ENCODE measurements at regions not wholly inside any gene's neighbourhood (a gene's known extent, or its start where the extent isn't known, plus 50 kb on each side); places are given as distances from the start of the nearest gene placed in this dataset.

- peak; percentile 4 for DNase-seq
Observed at GRCh38 chr15:58329781-58330671, 101.8 kb upstream of the LIPC start.

GRCh38 chr15:58330741-58331559, 100.8 kb upstream of the LIPC start:
- DNase-seq, result no peak

GRCh38 chr15:58331560-58331912, 100.3 kb upstream of the LIPC start:
- DNase-seq, result no peak

- peak; percentile 88 for DNase-seq
Observed at GRCh38 chr15:58331913-58332675, 99.7 kb upstream of the LIPC start.

- DNase-seq, result no peak
Observed at GRCh38 chr15:58332676-58333400, 99.0 kb upstream of the LIPC start.

- DNase-seq, result no peak
Observed at GRCh38 chr15:58334803-58335202, 97.0 kb upstream of the LIPC start.

- DNase-seq, result no peak
Observed at GRCh38 chr15:58336161-58336560, 95.6 kb upstream of the LIPC start.

GRCh38 chr15:58340176-58340575, 91.6 kb upstream of the LIPC start:
- DNase-seq, result no peak

- no peak for DNase-seq
Observed at GRCh38 chr15:58342508-58342907, 89.3 kb upstream of the LIPC start.

GRCh38 chr15:58344213-58345070, 87.3 kb upstream of the LIPC start:
- no peak for DNase-seq

GRCh38 chr15:58346361-58346760, 85.4 kb upstream of the LIPC start:
- no peak for DNase-seq

GRCh38 chr15:58348095-58348812, 83.5 kb upstream of the LIPC start:
- no peak for DNase-seq

GRCh38 chr15:58352026-58352929, 79.5 kb upstream of the LIPC start:
- DNase-seq, result no peak

GRCh38 chr15:58355382-58355971, 76.3 kb upstream of the LIPC start:
- no peak for DNase-seq

GRCh38 chr15:58355973-58356372, 75.8 kb upstream of the LIPC start:
- no peak for DNase-seq

GRCh38 chr15:58357529-58358476, 74.0 kb upstream of the LIPC start:
- no peak for DNase-seq

GRCh38 chr15:58360421-58361090, 71.2 kb upstream of the LIPC start:
- no peak for DNase-seq

Data from CD4-positive, alpha-beta T cell treated with Interferon gamma for 1 hour (primary cell).